ENCODE measurements at regions not wholly inside any gene's neighbourhood (a gene's known extent, or its start where the extent isn't known, plus 50 kb on each side); places are given as distances from the start of the nearest gene placed in this dataset.

DNA sequence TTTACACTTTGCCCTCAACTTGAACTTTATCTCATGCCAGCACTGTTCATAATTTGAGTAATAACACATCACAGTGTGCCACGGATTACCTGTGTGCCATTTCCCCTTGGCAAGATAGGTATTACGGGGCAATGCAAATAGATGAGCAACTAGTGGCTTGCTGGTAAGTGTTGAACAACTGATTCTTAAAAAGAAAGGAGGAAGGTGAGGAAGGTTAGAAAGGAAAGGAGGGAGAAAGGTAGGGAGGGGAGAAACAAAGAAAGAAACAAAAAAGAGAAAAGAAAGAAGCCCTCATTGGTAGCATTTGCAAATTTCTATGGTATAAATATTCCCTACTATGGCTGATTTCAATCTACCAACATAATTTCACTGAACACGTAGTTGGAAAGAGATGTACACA lies 118.2 kb upstream of the OLIG2 start:
- FAIRE-seq (no peak), DNase-seq (ENCODE audit: low read depth in 1 of 2, low spot score in 2 of 2) (no peak)
- Histone ChIP-seq H3K14ac (ENCODE audit: insufficient read length) (no peak overlapping the region), H3K4me3 (ENCODE audit: extremely low read depth in 1 of 4, insufficient read depth in 2 of 4, low read depth in 3 of 4, low read length in 4 of 4) (no peak overlapping the region), H4K8ac (ENCODE audit: extremely low read depth, insufficient read depth, low read length) (no peak overlapping the region), H3K4me1 (replicated peaks in 1 of 4; ENCODE audit: control insufficient read depth in 3 of 4, insufficient read depth in 4 of 4, low read length in 3 of 4) (no peaks in the 10 kb centered on the region), H3K9me3 (ENCODE audit: insufficient read depth in 2 of 2, low read depth in 1 of 2, low read length in 1 of 2) (peaks cover 0 to 3% of the 10 kb centered on the region in 2 experiments; a peak in 1 of 4 replicates), H3K18ac (ENCODE audit: extremely low read depth, low read length) (no peak overlapping the region), H3K23ac (ENCODE audit: insufficient read length) (no peak overlapping the region), H3K9ac (replicated peaks in 1 of 4; ENCODE audit: extremely low read depth in 1 of 4, low read depth in 3 of 4, low read length in 3 of 4) (no peak overlapping the region), H4K20me1 (replicated peaks in 1 of 2; ENCODE audit: control insufficient read depth in 1 of 2, insufficient read depth in 2 of 2, low read length in 2 of 2) (no peaks in the 10 kb centered on the region), H2BK12ac (ENCODE audit: low read depth, low read length) (no peak overlapping the region), H3K27ac (ENCODE audit: low read depth, low read length) (no peak overlapping the region), H3K36me3 (ENCODE audit: control insufficient read depth in 2 of 4, insufficient read depth in 4 of 4, low read length in 3 of 4) (no peaks in the 10 kb centered on the region), H3K79me2 (ENCODE audit: control insufficient read depth in 1 of 2, insufficient read depth in 2 of 2, low read length in 2 of 2) (no peaks in the 10 kb centered on the region), H3K56ac (replicated peaks; ENCODE audit: insufficient read length, low read depth, low read length) (no peak overlapping the region), H4K91ac (replicated peaks; ENCODE audit: insufficient read length, low read length) (no peak overlapping the region), H2BK5ac (ENCODE audit: low read depth, low read length) (no peak overlapping the region), H3K79me1 (ENCODE audit: low read depth, low read length) (no peaks in the 10 kb centered on the region), H3K23me2 (ENCODE audit: low read depth, low read length) (no peaks in the 10 kb centered on the region), H2AFZ (ENCODE audit: low read length) (no peak overlapping the region), H2BK15ac (ENCODE audit: low read length) (no peak overlapping the region), H3K4me2 (ENCODE audit: insufficient read depth in 1 of 2, low read depth in 2 of 2, low read length in 2 of 2) (no peak overlapping the region), H2BK20ac (ENCODE audit: low read length) (no peak overlapping the region), H3K27me3 (replicated peaks in 1 of 4; ENCODE audit: control insufficient read depth in 3 of 4, extremely low read depth in 1 of 4, insufficient read depth in 3 of 4, low read length in 3 of 4) (no peaks in the 10 kb centered on the region; a peak in 1 of 7 replicates), H4K5ac (ENCODE audit: insufficient read length, low read depth, low read length) (no peak overlapping the region), H3K4ac (replicated peaks; ENCODE audit: insufficient read length, low read depth, low read length) (no peak overlapping the region), H2AK5ac (ENCODE audit: low read depth, low read length) (no peak overlapping the region), H2BK120ac (replicated peaks; ENCODE audit: low read depth, low read length) (no peak overlapping the region)
- 86% methylated on average over 3 of the region's 3 CpGs; no CpG with 5 or more reads in 1 of the 2 experiments for WGBS, 2 experiments (ENCODE audit: extremely low coverage in 1 of 2, insufficient coverage in 1 of 2, insufficient read length in 1 of 2, insufficient replicate concordance in 2 of 2, low coverage in 1 of 2, low lambda C conversion rate in 2 of 2, missing lambda C conversion rate in 1 of 2)
- CTCF ChIA-PET (ENCODE audit: partially characterized antibody), result interaction anchor here (1.2 to 2.5 kb wide), 2 partner anchors 9 to 11 kb away, joined by 3 to 9 read pairs; no protein-coding TSS in a partner anchor
- POLR2A ChIA-PET (ENCODE audit: partially characterized antibody), result no interaction called here
- TF ChIP-seq TBP (IDR thresholded peaks at IDR 0.05; ENCODE audit: low read depth, low read length) (no peak), SIRT6 (IDR thresholded peaks at IDR 0.05; ENCODE audit: low read length) (no peak), RBBP5 (IDR thresholded peaks at IDR 0.05; ENCODE audit: borderline replicate concordance, low read depth, low read length) (no peak), KDM5A (IDR thresholded peaks at IDR 0.05; ENCODE audit: low read length) (no peak)
